ENCODE measurements at regions not wholly inside any gene's neighbourhood (a gene's known extent, or its start where the extent isn't known, plus 50 kb on each side); places are given as distances from the start of the nearest gene placed in this dataset.
"Not testable (repeated sequence)": the region's sequence is repeated elsewhere in the genome, so short reads cannot be mapped to it uniquely, and the experiment has no call there.

DNA sequence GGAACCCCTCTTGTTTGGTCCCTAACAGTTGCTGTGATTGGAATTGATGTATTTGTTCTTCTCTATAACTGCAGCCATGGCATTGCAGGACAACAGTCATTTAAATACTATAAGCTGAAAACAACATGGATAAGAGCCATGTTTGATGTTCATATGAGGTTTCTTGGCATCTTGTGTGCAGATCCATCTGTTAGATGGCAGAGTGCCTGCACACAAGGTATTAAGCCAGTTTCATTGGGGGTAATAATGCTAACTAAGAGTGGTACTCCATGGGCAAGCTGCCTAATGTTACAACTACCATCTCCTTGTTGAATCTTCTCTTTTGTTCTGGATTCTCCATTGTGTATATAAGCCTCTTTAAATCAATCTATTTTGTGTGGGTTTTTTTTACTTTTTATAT lies 206.0 kb upstream of the CHORDC1 start:
- ATAC-seq (replicated peaks in 1 of 2), result no peak
- Mint-ChIP-seq H3K9me3 (no peaks in the 10 kb centered on the region), H3K27ac (no peak overlapping the region), H3K27me3 (ENCODE audit: low read depth) (no peaks in the 10 kb centered on the region), H3K4me3 (no peak overlapping the region), H3K4me1 (ENCODE audit: low read depth) (no peaks in the 10 kb centered on the region), H3K36me3 (ENCODE audit: insufficient read depth in 2 of 2) (no peaks in the 10 kb centered on the region)
- no peak for DNase-seq

DNA sequence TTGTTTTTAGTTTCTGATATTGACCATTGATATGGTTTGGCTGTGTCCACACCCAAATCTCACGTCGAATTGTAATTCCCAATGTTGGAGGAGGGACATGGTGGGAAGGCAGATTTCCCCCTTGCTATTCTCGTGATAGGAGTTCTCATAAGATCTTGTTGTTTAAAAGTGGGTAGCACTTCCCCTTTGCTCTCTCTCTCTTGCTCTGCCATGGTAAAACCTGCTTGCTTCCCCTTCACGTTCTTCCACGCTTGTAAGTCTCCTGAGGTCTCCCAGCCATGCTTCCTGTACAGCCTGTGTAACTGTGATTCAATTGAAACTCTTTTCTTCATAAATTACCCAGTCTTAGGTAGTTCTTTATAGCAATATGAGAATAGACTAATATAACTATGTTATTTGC lies 203.6 kb upstream of the CHORDC1 start:
- H3K4me1 Mint-ChIP-seq (ENCODE audit: low read depth), result no peaks in the 10 kb centered on the region
- no peaks in the 10 kb centered on the region for H3K36me3 Mint-ChIP-seq (ENCODE audit: insufficient read depth in 2 of 2)
- no peak overlapping the region for H3K27ac Mint-ChIP-seq
- ATAC-seq (replicated peaks in 1 of 2), result no peak
- no peak overlapping the region for H3K4me3 Mint-ChIP-seq
- DNase-seq, result no peak
- no peaks in the 10 kb centered on the region for H3K9me3 Mint-ChIP-seq
- H3K27me3 Mint-ChIP-seq (ENCODE audit: low read depth), result no peaks in the 10 kb centered on the region

DNA sequence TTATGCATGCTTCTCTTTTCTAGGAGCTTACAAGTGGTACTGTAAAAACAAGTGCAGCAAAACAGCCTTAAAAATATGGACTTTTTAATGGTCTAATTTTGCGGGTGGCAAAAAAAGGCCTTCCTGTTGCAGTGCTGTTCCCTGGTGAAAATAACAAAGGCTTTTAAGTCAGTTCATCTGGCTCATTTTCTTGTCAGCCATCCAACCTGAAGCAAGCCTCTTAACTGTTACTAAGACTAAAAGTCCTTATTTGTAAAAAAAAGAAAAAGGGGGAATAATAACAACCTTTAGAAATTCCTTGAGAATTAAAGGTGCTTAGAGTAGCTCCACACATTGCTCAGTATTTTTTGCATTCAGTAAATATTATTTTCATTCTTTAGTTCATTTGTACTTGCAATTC lies 200.5 kb upstream of the CHORDC1 start:
- ATAC-seq (replicated peaks in 1 of 2) (no peak), DNase-seq (no peak)
- Mint-ChIP-seq H3K27ac (peak overlapping the region; percentile 28), H3K36me3 (ENCODE audit: insufficient read depth in 2 of 2) (no peaks in the 10 kb centered on the region), H3K9me3 (no peaks in the 10 kb centered on the region), H3K27me3 (ENCODE audit: low read depth) (no peaks in the 10 kb centered on the region), H3K4me1 (ENCODE audit: low read depth) (no peaks in the 10 kb centered on the region), H3K4me3 (no peak overlapping the region)

DNA sequence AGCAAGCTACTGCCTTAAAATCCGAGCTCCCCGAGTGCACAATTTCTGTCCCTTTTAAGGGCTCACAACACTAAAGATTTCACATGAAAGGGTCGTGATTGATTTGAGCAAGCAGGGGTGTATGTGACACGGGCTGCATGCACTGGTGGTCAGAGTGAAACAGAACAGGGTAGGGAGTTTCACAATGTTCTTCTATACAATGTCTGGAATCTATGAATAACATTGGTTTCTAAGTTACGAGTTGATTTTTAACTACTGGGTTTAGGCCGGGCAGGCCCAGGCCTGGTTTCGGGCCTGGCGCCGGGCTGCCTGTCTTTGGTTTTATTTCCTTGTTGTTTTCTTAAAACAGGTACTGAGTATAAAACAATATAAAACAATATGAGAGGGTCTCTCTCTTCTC lies 199.9 kb upstream of the CHORDC1 start:
- H3K4me3 Mint-ChIP-seq; DNase-seq; H3K27ac Mint-ChIP-seq; H3K36me3 Mint-ChIP-seq (ENCODE audit: insufficient read depth in 2 of 2); H3K9me3 Mint-ChIP-seq; H3K4me1 Mint-ChIP-seq (ENCODE audit: low read depth); H3K27me3 Mint-ChIP-seq (ENCODE audit: low read depth); ATAC-seq (replicated peaks in 1 of 2): not testable (repeated sequence)

DNA sequence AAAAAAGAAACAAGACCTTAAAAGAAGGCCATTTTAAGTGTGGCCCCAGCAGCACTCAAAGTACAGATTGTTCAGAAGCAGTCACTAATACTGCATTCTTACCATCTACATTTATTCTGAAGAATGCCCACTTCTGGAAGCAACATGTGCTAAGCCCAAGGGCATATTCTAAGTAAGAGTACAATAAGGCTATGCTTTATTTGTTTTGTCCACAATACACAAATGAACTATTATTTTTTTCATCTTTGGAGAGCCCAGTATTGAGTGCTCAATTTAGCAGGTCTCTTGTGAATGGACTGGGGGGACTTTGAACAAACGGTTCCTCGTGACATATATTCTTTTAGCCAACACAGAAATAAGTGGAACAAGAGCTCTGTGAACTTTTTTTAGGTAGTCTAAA lies 191.4 kb upstream of the CHORDC1 start:
- H3K4me3 Mint-ChIP-seq, result no peak overlapping the region
- H3K27ac Mint-ChIP-seq, result no peak overlapping the region
- H3K9me3 Mint-ChIP-seq, result no peaks in the 10 kb centered on the region
- no peaks in the 10 kb centered on the region for H3K4me1 Mint-ChIP-seq (ENCODE audit: low read depth)
- H3K27me3 Mint-ChIP-seq (ENCODE audit: low read depth), result no peaks in the 10 kb centered on the region
- no peaks in the 10 kb centered on the region for H3K36me3 Mint-ChIP-seq (ENCODE audit: insufficient read depth in 2 of 2)
- ATAC-seq (replicated peaks in 1 of 2) (no peak), DNase-seq (no peak)

DNA sequence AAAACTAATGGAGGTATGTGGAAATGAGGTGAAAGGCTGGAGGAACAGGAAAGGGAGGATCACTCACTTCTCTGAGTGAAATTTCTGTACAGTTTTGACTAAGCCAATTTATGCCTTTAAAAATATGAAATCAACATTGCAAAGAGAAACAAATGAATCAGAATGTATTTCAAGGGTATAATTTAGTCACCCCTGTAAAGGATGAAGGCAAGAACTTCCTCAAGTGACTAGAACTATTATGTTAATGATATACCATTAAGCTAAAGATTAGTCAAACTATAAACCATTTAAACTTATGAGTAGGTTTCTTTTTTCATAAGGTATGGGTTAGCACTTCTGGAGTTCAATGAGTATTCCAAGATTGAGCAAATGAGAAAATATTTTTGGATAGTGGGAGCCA lies 184.5 kb upstream of the CHORDC1 start:
- DNase-seq, result no peak
- Mint-ChIP-seq H3K4me3 (no peak overlapping the region), H3K27ac (no peak overlapping the region), H3K4me1 (ENCODE audit: low read depth) (no peaks in the 10 kb centered on the region), H3K27me3 (ENCODE audit: low read depth) (no peaks in the 10 kb centered on the region), H3K36me3 (ENCODE audit: insufficient read depth in 2 of 2) (no peaks in the 10 kb centered on the region), H3K9me3 (peaks cover 0 to 3% of the 10 kb centered on the region in 2 donors)
- ATAC-seq (replicated peaks in 1 of 2), result no peak

DNA sequence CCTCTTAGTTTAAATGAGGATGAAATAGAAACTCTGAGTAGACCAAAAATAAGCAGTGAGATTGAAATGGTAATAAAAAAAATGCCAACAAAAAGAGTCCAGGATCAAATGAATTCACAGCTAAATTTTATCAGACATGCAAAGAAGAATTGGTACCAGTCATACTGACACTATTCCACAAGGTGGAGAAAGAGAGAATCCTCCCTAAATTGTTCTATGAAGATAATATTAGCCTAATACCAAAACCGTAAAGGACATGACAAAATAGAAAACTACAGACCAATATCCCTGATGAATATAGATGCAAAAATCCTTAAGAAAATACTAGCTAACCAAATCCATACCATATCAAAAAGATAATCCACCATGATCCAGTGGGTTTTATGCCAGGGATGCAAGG lies 169.8 kb upstream of the CHORDC1 start:
- no peak for DNase-seq
- no peak for ATAC-seq (replicated peaks in 1 of 2)
- Mint-ChIP-seq H3K4me1 (ENCODE audit: low read depth) (no peaks in the 10 kb centered on the region), H3K27ac (no peak overlapping the region), H3K36me3 (ENCODE audit: insufficient read depth in 2 of 2) (no peaks in the 10 kb centered on the region), H3K4me3 (no peak overlapping the region), H3K27me3 (ENCODE audit: low read depth) (peaks cover 6% of the 10 kb centered on the region), H3K9me3 (peaks cover 0 to 1% of the 10 kb centered on the region in 2 donors)

DNA sequence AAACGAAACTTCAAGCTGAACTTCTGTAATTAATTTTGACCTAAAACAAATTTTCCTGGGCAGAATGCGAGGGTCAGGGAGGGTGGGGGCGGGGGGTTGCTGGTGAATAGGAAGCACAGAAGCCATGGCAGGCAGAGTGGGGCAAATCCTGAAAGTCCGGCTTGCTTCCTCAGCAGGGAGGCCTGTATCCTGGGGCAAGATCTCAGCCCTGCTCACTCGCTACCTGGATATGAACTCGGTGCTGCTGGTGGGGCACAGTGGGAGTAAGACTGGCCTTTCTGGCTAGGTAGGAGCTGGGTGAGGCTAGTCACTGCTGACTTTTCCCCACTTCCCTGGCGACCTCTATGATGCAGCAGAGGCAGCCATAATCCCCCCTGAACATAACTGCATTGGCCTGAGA lies 168.9 kb upstream of the CHORDC1 start:
- H3K4me3 Mint-ChIP-seq, result no peak overlapping the region
- H3K27me3 Mint-ChIP-seq (ENCODE audit: low read depth), result peaks cover 6% of the 10 kb centered on the region
- no peak overlapping the region for H3K27ac Mint-ChIP-seq
- H3K36me3 Mint-ChIP-seq (ENCODE audit: insufficient read depth in 2 of 2), result no peaks in the 10 kb centered on the region
- DNase-seq, result no peak
- peaks cover 0 to 1% of the 10 kb centered on the region in 2 donors for H3K9me3 Mint-ChIP-seq
- no peaks in the 10 kb centered on the region for H3K4me1 Mint-ChIP-seq (ENCODE audit: low read depth)
- ATAC-seq (replicated peaks in 1 of 2), result no peak

DNA sequence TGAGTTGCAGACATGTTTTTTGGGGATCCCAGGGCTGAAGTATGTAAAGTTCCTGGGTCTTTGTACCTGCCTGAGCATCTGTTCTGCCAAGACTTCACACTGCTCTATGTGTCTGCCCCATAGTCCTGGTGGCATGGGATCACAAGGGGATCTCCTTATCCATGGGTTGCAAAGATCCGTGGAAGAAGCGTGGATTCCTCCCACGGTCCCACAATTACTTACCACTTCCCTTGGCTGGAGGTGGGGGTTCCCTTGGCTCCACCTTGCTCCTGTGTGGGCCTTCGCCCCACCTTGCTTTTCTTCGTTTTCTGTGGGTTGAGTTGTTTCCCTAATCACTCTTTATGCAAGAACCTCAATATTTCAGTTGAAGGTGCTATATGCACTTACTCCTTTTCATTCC lies 157.4 kb upstream of the CHORDC1 start:
- Mint-ChIP-seq H3K4me3 (no peak overlapping the region), H3K27ac (no peak overlapping the region), H3K9me3 (no peaks in the 10 kb centered on the region), H3K27me3 (ENCODE audit: low read depth) (no peaks in the 10 kb centered on the region), H3K4me1 (ENCODE audit: low read depth) (no peaks in the 10 kb centered on the region), H3K36me3 (ENCODE audit: insufficient read depth in 2 of 2) (no peaks in the 10 kb centered on the region)
- no peak for DNase-seq
- ATAC-seq (replicated peaks in 1 of 2), result no peak

DNA sequence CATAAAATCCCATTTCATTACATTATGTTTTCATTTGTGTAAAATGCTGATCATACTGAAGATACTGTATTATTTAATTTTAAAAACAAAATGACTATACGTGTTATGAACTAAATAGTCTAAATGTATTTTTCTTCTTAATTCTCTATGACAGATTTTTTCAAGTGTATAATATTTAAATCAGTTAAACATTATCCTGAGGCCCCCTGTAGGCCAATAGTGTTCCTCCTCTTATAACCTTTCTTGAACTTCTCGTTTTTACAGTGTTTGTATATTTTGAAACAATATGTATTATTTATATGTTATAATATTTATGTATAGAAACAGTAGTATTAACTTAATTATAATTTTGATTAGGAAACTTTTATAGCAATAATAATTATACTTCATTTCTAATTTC lies 151.1 kb upstream of the CHORDC1 start:
- no peaks in the 10 kb centered on the region for H3K9me3 Mint-ChIP-seq
- no peak for DNase-seq
- no peaks in the 10 kb centered on the region for H3K27me3 Mint-ChIP-seq (ENCODE audit: low read depth)
- ATAC-seq (replicated peaks in 1 of 2), result no peak
- no peak overlapping the region for H3K27ac Mint-ChIP-seq
- H3K36me3 Mint-ChIP-seq (ENCODE audit: insufficient read depth in 2 of 2), result no peaks in the 10 kb centered on the region
- no peaks in the 10 kb centered on the region for H3K4me1 Mint-ChIP-seq (ENCODE audit: low read depth)
- H3K4me3 Mint-ChIP-seq, result no peak overlapping the region

DNA sequence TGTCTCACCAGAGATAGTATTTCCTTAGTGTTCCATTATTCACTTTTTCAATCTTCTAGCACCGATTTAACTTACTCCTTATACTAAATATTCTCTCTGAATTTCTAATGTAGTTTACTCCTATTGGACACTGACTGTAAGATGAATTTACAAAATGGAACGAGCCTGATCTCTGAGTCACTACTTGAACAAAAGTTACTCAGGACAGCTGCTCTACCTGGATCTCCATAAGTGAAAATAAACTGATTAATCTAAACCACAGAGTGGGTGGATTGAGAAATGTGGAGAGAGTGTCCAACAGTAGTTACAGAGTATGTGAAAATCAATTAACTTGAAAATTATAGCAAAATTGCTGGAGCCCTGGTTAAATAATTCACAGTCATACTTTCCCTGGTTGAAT lies 141.7 kb upstream of the CHORDC1 start:
- Mint-ChIP-seq H3K4me3 (no peak overlapping the region), H3K27me3 (ENCODE audit: low read depth) (no peaks in the 10 kb centered on the region), H3K27ac (no peak overlapping the region), H3K36me3 (ENCODE audit: insufficient read depth in 2 of 2) (no peaks in the 10 kb centered on the region), H3K9me3 (peaks cover 0 to 3% of the 10 kb centered on the region in 2 donors), H3K4me1 (ENCODE audit: low read depth) (no peaks in the 10 kb centered on the region)
- ATAC-seq (replicated peaks in 1 of 2), result no peak
- DNase-seq, result no peak

DNA sequence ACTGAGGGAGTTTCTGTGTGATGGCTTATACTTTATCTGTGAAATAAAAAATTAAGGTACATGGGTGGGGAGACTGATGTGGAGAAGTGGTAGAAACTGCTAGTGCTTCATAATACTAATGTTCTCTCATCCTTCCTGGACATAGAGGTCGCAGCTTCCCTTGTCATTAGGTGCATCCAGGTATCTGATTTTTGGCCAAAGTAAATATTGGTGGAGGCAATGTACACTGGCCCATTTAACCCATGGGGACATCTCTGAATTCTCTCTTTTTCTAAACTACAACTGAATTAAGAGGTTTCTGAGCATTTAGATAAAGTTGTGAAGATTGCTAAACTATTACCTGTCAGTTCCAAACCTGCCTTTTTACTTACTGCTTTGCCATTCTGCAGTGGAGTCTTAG lies 140.9 kb upstream of the CHORDC1 start:
- ATAC-seq (replicated peaks in 1 of 2), result no peak
- Mint-ChIP-seq H3K4me1 (ENCODE audit: low read depth) (no peaks in the 10 kb centered on the region), H3K36me3 (ENCODE audit: insufficient read depth in 2 of 2) (no peaks in the 10 kb centered on the region), H3K27me3 (ENCODE audit: low read depth) (no peaks in the 10 kb centered on the region), H3K9me3 (peaks cover 0 to 3% of the 10 kb centered on the region in 2 donors), H3K4me3 (no peak overlapping the region), H3K27ac (no peak overlapping the region)
- DNase-seq, result no peak

DNA sequence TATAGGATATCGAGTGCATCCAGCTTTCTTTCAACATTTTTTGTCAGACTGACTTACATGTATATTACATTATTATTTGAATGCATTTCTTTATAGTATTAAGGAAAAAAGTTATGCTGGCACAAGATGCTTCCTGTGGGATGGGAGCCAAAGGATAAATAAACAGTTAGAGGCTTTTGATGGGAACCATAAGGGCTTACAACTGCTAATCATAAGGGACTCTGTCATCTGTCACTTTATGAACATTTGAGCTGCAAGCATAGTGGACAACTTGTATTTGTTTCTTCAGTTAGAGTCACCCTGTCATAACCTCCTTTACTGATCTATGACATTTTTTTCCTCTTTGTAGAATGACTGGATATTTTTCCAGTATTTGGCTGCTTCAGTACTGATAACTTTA lies 132.4 kb upstream of the CHORDC1 start:
- Mint-ChIP-seq H3K4me3 (no peak overlapping the region), H3K9me3 (peaks cover 0 to 3% of the 10 kb centered on the region in 2 donors), H3K4me1 (ENCODE audit: low read depth) (no peaks in the 10 kb centered on the region), H3K27ac (no peak overlapping the region), H3K36me3 (ENCODE audit: insufficient read depth in 2 of 2) (no peaks in the 10 kb centered on the region), H3K27me3 (ENCODE audit: low read depth) (no peaks in the 10 kb centered on the region)
- DNase-seq, result no peak
- no peak for ATAC-seq (replicated peaks in 1 of 2)

DNA sequence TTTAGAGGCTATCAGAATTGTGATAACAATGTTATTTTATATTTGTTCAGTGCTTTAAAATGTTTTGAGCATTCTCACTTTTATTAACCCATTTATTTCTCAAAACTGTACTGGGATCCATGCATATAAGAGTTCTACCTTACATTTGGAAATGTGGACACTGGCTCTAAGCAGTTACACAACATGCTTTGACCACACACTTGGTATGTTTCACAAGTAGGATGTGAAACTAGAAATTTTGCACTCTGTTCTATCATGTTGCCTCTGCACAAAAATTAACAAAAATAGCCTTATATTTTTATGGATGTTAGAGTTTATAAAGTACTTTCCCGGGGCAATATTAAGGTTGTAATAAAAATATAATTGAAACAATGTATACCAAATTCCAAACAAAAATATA lies 126.9 kb upstream of the CHORDC1 start:
- Mint-ChIP-seq H3K27me3 (ENCODE audit: low read depth) (no peaks in the 10 kb centered on the region), H3K4me1 (ENCODE audit: low read depth) (no peaks in the 10 kb centered on the region), H3K36me3 (ENCODE audit: insufficient read depth in 2 of 2) (no peaks in the 10 kb centered on the region), H3K27ac (no peak overlapping the region), H3K4me3 (no peak overlapping the region), H3K9me3 (no peaks in the 10 kb centered on the region)
- DNase-seq (no peak), ATAC-seq (replicated peaks in 1 of 2) (no peak)

DNA sequence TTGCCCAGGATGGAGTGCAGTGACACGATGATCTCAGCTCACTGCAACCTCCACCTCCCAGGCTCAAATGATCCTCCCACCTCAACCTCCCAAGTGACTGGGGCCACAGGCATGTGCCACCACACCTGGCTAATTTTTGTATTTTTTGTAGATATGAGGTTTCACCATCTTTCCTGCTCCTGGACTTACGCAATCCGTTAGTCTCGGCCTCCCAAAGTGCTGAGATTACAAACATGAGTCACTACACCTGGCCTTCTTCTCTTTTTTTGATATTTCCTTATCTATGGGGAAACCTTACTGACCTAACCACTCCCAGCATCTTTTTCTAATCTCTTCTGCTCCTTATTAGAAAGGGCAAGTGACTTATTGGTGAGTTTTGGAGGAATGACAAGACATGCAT lies 121.7 kb upstream of the CHORDC1 start:
- ATAC-seq (replicated peaks in 1 of 2) (no peak), DNase-seq (no peak)
- H3K4me1 Mint-ChIP-seq (ENCODE audit: low read depth), result no peaks in the 10 kb centered on the region
- no peak overlapping the region for H3K27ac Mint-ChIP-seq
- H3K4me3 Mint-ChIP-seq, result no peak overlapping the region
- no peaks in the 10 kb centered on the region for H3K36me3 Mint-ChIP-seq (ENCODE audit: insufficient read depth in 2 of 2)
- no peaks in the 10 kb centered on the region for H3K9me3 Mint-ChIP-seq
- no peaks in the 10 kb centered on the region for H3K27me3 Mint-ChIP-seq (ENCODE audit: low read depth)

Measured in activated T-cell treated with anti-CD3 and anti-CD28 coated beads, Interleukin-2, amount 50 U/mL, for 72 hours (primary cell).